ENCODE measurements at regions not wholly inside any gene's neighbourhood (a gene's known extent, or its start where the extent isn't known, plus 50 kb on each side); places are given as distances from the start of the nearest gene placed in this dataset.

DNA sequence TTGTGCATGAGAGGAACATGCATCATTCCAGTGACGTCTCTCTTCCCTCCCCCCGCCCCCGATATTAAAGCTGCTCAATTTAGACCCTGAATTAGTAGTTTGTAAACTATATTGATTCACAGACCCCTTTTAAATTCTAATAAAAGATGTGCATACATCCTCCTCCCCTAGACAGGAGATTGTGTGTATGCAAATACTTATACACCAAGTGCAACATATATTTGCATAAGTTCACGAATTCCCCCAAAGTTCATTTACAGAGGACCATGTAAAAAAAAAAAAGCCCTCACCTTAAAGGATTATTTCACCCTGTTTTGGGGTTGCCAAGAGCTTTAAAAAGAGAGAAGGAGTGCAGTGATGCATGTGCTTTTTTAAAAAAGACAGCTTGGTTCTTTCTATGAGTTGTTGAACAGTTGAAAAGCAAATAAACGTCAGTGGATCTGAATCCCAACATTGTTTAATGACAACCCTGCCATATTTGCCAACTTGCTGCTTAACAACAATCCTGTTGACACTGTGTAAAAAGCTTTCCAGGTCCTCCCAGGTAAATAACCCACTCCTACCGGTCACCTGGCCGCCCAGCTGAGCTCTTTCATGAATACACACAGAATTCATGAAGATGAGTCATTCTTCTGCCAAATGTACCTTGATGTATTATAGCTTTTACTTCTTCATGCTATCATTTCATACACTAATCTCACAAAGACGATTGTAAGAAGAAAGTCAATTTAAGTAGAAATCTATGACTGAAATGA is 211.5 kb downstream of the IKZF2 start:
- TF ChIP-seq, protein P1, sequence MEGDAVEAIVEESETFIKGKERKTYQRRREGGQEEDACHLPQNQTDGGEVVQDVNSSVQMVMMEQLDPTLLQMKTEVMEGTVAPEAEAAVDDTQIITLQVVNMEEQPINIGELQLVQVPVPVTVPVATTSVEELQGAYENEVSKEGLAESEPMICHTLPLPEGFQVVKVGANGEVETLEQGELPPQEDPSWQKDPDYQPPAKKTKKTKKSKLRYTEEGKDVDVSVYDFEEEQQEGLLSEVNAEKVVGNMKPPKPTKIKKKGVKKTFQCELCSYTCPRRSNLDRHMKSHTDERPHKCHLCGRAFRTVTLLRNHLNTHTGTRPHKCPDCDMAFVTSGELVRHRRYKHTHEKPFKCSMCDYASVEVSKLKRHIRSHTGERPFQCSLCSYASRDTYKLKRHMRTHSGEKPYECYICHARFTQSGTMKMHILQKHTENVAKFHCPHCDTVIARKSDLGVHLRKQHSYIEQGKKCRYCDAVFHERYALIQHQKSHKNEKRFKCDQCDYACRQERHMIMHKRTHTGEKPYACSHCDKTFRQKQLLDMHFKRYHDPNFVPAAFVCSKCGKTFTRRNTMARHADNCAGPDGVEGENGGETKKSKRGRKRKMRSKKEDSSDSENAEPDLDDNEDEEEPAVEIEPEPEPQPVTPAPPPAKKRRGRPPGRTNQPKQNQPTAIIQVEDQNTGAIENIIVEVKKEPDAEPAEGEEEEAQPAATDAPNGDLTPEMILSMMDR (IDR thresholded peaks at IDR 0.05) = peak in 1 of 5 experiments; percentile 19
- TF ChIP-seq POLR2A (IDR thresholded peaks at IDR 0.05) (no peak), POLR2AphosphoS5 (IDR thresholded peaks at IDR 0.05) (peak in 2 of 3 donors; percentile 12 to 52)

Measured in transverse colon (tissue), 4 donors.